ENCODE measurements at regions not wholly inside any gene's neighbourhood (a gene's known extent, or its start where the extent isn't known, plus 50 kb on each side); places are given as distances from the start of the nearest gene placed in this dataset.

DNA sequence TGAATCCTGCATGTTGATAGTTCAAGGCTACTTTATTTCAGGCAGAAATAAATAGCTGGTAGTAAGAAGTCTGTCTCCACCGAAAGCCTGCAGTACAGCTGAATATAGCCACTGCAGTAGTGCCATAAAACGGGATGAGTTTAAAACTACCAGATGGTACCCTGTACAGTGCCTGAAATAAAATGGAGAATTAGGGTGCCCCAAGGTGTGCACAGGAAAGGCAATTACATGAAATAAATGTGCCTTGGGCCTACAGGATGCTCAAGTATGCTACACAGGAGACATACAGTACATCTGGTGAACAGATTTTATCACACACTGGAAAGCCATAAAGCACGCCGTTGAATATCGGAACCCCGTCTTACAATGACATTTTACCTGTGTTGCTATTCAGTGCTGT is 447.7 kb upstream of the HNRNPA3 start:
- no peak for DNase-seq (ENCODE audit: extremely low read depth, low read depth)
- TF ChIP-seq, protein P1, sequence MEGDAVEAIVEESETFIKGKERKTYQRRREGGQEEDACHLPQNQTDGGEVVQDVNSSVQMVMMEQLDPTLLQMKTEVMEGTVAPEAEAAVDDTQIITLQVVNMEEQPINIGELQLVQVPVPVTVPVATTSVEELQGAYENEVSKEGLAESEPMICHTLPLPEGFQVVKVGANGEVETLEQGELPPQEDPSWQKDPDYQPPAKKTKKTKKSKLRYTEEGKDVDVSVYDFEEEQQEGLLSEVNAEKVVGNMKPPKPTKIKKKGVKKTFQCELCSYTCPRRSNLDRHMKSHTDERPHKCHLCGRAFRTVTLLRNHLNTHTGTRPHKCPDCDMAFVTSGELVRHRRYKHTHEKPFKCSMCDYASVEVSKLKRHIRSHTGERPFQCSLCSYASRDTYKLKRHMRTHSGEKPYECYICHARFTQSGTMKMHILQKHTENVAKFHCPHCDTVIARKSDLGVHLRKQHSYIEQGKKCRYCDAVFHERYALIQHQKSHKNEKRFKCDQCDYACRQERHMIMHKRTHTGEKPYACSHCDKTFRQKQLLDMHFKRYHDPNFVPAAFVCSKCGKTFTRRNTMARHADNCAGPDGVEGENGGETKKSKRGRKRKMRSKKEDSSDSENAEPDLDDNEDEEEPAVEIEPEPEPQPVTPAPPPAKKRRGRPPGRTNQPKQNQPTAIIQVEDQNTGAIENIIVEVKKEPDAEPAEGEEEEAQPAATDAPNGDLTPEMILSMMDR (IDR thresholded peaks at IDR 0.05; ENCODE audit: low read depth, low read length) = no peak

DNA sequence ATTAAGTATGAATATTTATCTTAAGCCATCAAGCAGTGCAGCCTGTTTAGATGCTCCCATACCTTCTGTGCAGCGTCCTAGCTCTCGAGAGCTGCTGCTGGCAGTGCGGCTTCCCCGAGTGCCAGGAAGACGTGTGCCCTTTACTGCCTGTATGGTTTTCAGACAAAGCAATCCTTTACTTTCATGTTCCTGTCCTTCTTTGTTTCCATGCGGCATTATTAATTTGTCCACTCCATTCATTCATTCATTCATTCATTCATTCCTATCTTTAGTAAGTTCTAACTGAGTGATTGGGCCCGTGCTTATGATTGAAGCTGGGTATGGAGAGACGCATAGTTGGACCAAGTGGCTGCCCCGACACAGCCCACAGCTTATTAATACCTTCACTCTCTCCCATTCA is 446.6 kb upstream of the HNRNPA3 start:
- TF ChIP-seq, protein P1 (IDR thresholded peaks at IDR 0.05; ENCODE audit: low read depth, low read length) = no peak
- no peak for DNase-seq (ENCODE audit: extremely low read depth, low read depth)

DNA sequence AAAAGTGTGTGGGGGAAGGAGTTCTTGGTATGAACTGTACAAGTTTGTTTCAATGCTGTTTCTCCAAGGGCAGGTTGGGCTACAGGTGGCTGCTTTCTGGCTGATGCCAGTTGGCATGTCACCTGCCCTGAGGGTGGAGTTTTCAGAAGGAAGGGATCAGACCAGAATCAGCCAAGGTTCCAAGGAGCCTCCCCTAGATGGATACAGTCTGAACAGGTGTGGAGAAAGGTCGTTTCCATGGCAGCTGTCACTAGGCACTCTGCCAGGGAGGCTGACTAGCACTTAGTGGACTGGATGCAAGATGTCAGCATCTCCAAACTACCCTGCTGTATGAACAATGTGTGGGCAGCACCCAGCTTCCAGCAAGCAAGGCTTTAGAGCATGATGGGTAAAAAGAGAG is 444.4 kb upstream of the HNRNPA3 start:
- no peak for DNase-seq (ENCODE audit: extremely low read depth, low read depth)
- TF ChIP-seq, protein P1 (IDR thresholded peaks at IDR 0.05; ENCODE audit: low read depth, low read length) = no peak

DNA sequence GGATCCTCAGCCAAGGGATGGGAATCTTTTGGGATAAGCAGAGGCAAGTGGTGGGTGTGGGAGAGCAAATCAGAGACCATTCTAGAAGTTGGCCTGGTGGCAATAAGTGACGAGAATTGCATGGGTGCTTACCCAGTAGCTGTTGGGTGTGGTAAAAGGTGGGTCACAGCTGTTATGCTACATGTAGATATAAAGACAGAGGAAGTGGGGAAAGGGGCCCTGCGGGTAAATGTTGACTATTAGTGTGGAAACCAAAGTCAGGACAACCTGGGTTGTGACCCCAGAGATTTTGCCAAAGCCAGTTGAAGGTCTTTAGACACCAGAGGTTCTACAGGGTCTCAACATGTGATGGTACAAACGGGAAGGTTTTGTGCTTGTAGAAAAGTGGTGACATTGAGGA is 443.6 kb upstream of the HNRNPA3 start:
- DNase-seq (ENCODE audit: extremely low read depth, low read depth) = no peak
- TF ChIP-seq, protein P1 (IDR thresholded peaks at IDR 0.05; ENCODE audit: low read depth, low read length) = no peak

DNA sequence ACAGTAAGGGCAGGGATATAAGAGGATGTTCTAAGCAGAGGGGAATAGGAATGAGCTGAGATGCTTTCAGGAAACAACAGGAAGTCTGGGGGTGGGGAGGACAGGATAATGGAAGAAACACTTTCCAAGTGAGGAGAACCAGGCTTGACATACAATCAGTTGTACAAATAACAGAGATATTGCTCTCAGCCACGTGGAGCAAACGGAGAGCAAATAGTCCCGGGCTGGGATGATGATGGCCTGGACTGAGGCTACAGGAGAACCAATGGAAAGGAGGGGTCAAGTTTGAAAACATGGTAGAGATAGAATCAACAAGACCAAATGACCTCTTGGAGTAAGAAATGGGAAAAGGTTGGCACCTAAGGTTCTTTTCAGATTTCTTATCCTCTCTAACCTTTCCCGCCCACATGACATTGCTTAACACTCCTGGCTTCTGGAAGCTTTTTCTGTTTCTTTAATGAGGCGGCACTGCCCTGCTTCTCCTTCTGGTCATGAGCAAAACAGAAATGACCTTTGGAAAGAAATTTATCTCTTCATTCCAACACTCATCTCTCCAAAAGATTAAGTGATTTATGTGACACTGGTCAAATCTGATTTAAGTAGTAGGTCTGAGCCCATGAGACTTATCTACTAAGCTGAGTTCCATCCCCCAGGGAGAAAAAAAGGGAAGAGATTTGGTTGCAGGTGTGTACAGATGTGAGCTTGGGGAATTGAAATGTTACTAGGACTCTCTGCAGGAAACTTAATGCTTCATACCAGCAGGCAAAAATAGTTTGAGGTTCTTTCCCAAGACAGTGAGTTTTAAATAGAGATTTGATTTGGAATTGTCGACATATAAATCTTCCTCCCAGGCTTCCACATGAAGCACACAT is 442.9 kb upstream of the HNRNPA3 start:
- TF ChIP-seq, protein P1 (IDR thresholded peaks at IDR 0.05; ENCODE audit: low read depth, low read length) = no peak
- DNase-seq (ENCODE audit: extremely low read depth, low read depth) = no peak

DNA sequence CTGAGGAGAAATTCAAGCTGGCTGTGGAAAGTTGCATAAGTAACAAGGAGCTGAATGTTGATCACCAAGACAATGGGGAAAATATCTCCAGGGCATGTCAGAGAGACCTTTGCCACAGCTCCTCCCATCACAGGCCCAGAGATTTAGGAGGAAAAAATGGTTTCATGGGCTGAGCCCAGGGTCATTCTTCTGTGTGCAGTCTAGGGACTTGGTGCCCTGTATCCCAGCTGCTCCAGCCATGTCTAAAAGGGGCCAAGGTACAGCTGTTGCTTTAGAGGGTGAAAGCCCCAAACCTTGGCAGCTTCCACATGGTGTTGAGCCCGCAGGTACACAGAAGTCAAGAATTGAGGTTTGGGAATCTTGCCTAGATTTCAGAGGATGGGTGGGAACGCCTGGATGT is 439.8 kb upstream of the HNRNPA3 start:
- TF ChIP-seq, protein P1 (IDR thresholded peaks at IDR 0.05; ENCODE audit: low read depth, low read length) = no peak
- no peak for DNase-seq (ENCODE audit: extremely low read depth, low read depth)

DNA sequence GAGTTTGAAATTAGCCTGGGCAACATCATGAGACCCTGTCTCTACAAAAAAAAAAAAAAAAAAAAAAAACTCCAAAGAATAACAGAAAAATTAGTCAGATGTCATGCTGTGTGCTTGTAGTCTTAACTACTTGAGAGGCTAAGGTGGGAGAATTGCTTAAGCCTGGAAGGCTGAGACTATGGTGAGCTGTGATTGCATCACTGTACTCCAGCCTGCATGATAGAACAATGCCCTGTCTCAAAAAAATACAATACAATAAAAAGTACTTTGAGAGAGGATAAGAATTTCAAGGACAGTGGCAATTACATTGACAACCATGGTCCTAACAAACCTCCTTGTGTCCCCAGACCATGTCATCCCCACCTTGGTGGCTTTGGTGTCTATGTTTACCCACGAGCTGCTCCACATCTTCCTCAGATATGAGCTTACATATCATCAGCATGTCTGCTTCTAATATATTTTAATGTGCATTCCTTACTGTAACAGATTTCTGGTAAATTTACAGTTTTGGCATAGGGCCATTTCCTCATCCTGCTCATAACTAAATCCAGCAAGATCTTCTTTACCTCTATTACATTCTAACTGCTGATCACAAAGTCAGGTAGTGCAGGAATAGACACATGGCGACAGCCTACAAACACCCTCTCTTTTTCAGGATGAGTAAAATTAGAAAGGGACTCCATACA is 437.7 kb upstream of the HNRNPA3 start:
- no peak for DNase-seq (ENCODE audit: extremely low read depth, low read depth)
- TF ChIP-seq, protein P1 (IDR thresholded peaks at IDR 0.05; ENCODE audit: low read depth, low read length) = no peak
